H9 (cell line): ENCODE measurements at regions not wholly inside any gene's neighbourhood (a gene's known extent, or its start where the extent isn't known, plus 50 kb on each side); places are given as distances from the start of the nearest gene placed in this dataset.

ENCODE experiments used
- DNase-seq: peaks from one replicate; pipeline ENCODE4 v3.0.0-alpha.2; 2017
- H2AFZ ChIP-seq: one replicate; pipeline ENCODE4 v1.6.1; 2013; ENCODE audit warnings: mild to moderate bottlenecking, low read length, control low read depth, moderate library complexity
- H2AK5ac ChIP-seq: 2 replicates; pipeline ENCODE4 v1.6.1; 2013; ENCODE audit warnings: low read length, control low read depth, mixed read lengths; ENCODE audit not compliant: insufficient read length
- H2BK120ac ChIP-seq: one replicate; pipeline ENCODE4 v1.6.1; 2013; ENCODE audit warnings: low read depth, mild to moderate bottlenecking, low read length, control low read depth, inconsistent platforms; ENCODE audit not compliant: poor library complexity, severe bottlenecking
- H2BK12ac ChIP-seq: 2 replicates; pipeline ENCODE4 v1.6.1; 2013; ENCODE audit warnings: low read length, control low read depth, mixed read lengths, low read depth; ENCODE audit not compliant: insufficient read length
- H2BK15ac ChIP-seq: 2 replicates; pipeline ENCODE4 v1.6.1; 2013; ENCODE audit warnings: low read depth, low read length, control low read depth
- H2BK20ac ChIP-seq: one replicate; pipeline ENCODE4 v1.6.1; 2013; ENCODE audit warnings: low read depth, mild to moderate bottlenecking, low read length, control low read depth, inconsistent platforms; ENCODE audit not compliant: poor library complexity, severe bottlenecking
- H2BK5ac ChIP-seq: 2 replicates; pipeline ENCODE4 v1.6.1; 2013; ENCODE audit warnings: low read length, control low read depth, mixed read lengths; ENCODE audit not compliant: insufficient read length
- H3K14ac ChIP-seq: 2 replicates; pipeline ENCODE4 v1.6.1; 2013; ENCODE audit warnings: low read length, control low read depth; ENCODE audit not compliant: insufficient read depth
- H3K18ac ChIP-seq: 2 replicates; pipeline ENCODE4 v1.6.1; 2013; ENCODE audit warnings: low read depth, mild to moderate bottlenecking, mixed read lengths, low read length, control low read depth; ENCODE audit not compliant: insufficient read length
- H3K23ac ChIP-seq: 2 replicates; pipeline ENCODE4 v1.6.1; 2013; ENCODE audit warnings: low read length, control low read depth, mixed read lengths, low read depth; ENCODE audit not compliant: insufficient read length
- H3K23me2 ChIP-seq: 2 replicates; pipeline ENCODE4 v1.6.1; 2013; ENCODE audit warnings: low read depth, mild to moderate bottlenecking, mixed read lengths, low read length, control low read depth; ENCODE audit not compliant: insufficient read length, poor library complexity, severe bottlenecking
- H3K27ac ChIP-seq: 2 replicates; pipeline ENCODE4 v1.5.1; 2013; ENCODE audit warnings: low read length, control low read depth, mixed read lengths, low read depth; ENCODE audit not compliant: insufficient read length
- H3K27me3 ChIP-seq: 2 replicates; pipeline ENCODE4 v1.6.1; 2013; ENCODE audit warnings: low read length, control low read depth, inconsistent platforms; ENCODE audit not compliant: insufficient read depth
- H3K4ac ChIP-seq: 2 replicates; pipeline ENCODE4 v1.6.1; 2013; ENCODE audit warnings: low read depth, mild to moderate bottlenecking, control low read depth, inconsistent platforms, low read length, moderate library complexity
- H3K4me1 ChIP-seq: 2 replicates; pipeline ENCODE4 v1.6.1; 2013; ENCODE audit warnings: low read length, control low read depth, inconsistent platforms; ENCODE audit not compliant: insufficient read depth
- H3K4me2 ChIP-seq: 2 replicates; pipeline ENCODE4 v1.6.1; 2013; ENCODE audit warnings: low read length, control low read depth, mixed read lengths; ENCODE audit not compliant: insufficient read length, insufficient read depth
- H3K56ac ChIP-seq: 2 replicates; pipeline ENCODE4 v1.6.1; 2013; ENCODE audit warnings: low read depth, mild to moderate bottlenecking, mixed read lengths, low read length, control low read depth; ENCODE audit not compliant: insufficient read length
- H3K79me1 ChIP-seq: 2 replicates; pipeline ENCODE4 v1.6.1; 2013; ENCODE audit warnings: low read depth, mild to moderate bottlenecking, moderate library complexity, low read length, control low read depth, inconsistent platforms; ENCODE audit not compliant: insufficient read depth, poor library complexity, severe bottlenecking
- H3K79me2 ChIP-seq: 2 replicates; pipeline ENCODE4 v1.6.1; 2013; ENCODE audit warnings: low read length, control low read depth, inconsistent platforms; ENCODE audit not compliant: insufficient read depth
- H3K9ac ChIP-seq: 2 replicates; pipeline ENCODE4 v1.6.1; 2013; ENCODE audit warnings: low read length, control low read depth, mixed read lengths; ENCODE audit not compliant: insufficient read length; ENCODE audit errors: extremely low read depth
- H3K9me3 ChIP-seq: one replicate; pipeline ENCODE4 v1.6.1; 2013; ENCODE audit warnings: low read depth, low read length, inconsistent platforms; ENCODE audit not compliant: control insufficient read depth
- H3T11ph ChIP-seq: one replicate; pipeline ENCODE4 v1.6.1; 2013; ENCODE audit warnings: mild to moderate bottlenecking, low read length, control low read depth, inconsistent platforms
- H4K20me1 ChIP-seq: one replicate; pipeline ENCODE4 v1.6.1; 2013; ENCODE audit not compliant: control insufficient read depth, insufficient read length, insufficient read depth
- H4K5ac ChIP-seq: 2 replicates; pipeline ENCODE4 v1.6.1; 2013; ENCODE audit warnings: low read depth, mild to moderate bottlenecking, mixed read lengths, low read length, control low read depth; ENCODE audit not compliant: insufficient read length
- H4K8ac ChIP-seq: replicated peaks from 2 replicates; pipeline ENCODE4 v1.6.1; 2013; ENCODE audit warnings: low read length, control low read depth, mixed read lengths, low read depth; ENCODE audit not compliant: insufficient read length
- H4K91ac ChIP-seq: 2 replicates; pipeline ENCODE4 v1.6.1; 2013; ENCODE audit warnings: low read depth, mild to moderate bottlenecking, moderate library complexity, mixed read lengths, low read length, control low read depth; ENCODE audit not compliant: insufficient read length
- H3K27ac Mint-ChIP-seq, 3 experiments: 2 replicates in 2 of 3; 3 replicates in 1 of 3; pipeline ENCODE4 v1.8.0; 2020 to 2021; ENCODE audit warnings: mixed read lengths in 3 of 3, mild to moderate bottlenecking in 1 of 3, moderate library complexity in 1 of 3
- H3K27me3 Mint-ChIP-seq: 2 replicates; pipeline ENCODE4 v1.8.0; 2021; ENCODE audit warnings: low read depth, mild to moderate bottlenecking, moderate library complexity, mixed read lengths
- H3K36me3 Mint-ChIP-seq, 3 experiments: 2 replicates in 2 of 3; 3 replicates in 1 of 3; pipeline ENCODE4 v1.8.0; 2020 to 2021; ENCODE audit warnings: low read depth in 3 of 3, mixed read lengths in 3 of 3; ENCODE audit not compliant: insufficient read depth in 1 of 3
- H3K4me1 Mint-ChIP-seq, 2 experiments: 2 replicates each; pipeline ENCODE4 v1.8.0; 2020; ENCODE audit warnings: mixed read lengths in 2 of 2
- H3K4me3 Mint-ChIP-seq, 2 experiments: 2 replicates in 1 of 2; 3 replicates in 1 of 2; pipeline ENCODE4 v1.8.0; 2020 to 2021; ENCODE audit warnings: mild to moderate bottlenecking in 2 of 2, mixed read lengths in 2 of 2, moderate library complexity in 1 of 2
- H3K9me3 Mint-ChIP-seq, 2 experiments: 2 replicates in 1 of 2; 3 replicates in 1 of 2; pipeline ENCODE4 v1.8.0; 2020; ENCODE audit warnings: mild to moderate bottlenecking in 2 of 2, mixed read lengths in 2 of 2, moderate library complexity in 1 of 2
- WGBS: extraction: QIAGEN DNeasy Blood & Tissue Kit; methylation state at CpG from one replicate; pipeline ENCODE4 v1.1.7; 2013; ENCODE audit warnings: missing lambda C conversion rate, low lambda C conversion rate, mixed read lengths; ENCODE audit not compliant: insufficient read length; ENCODE audit errors: extremely low coverage; 5-methylcytosine and 5-hydroxymethylcytosine counted together
- TF ChIP-seq, protein P1 (sequence below): fragments of 200-600 bp; sonication (generic); conservative IDR thresholded peaks from 3 replicates; pipeline ENCODE4 v1.8.0; 2021; ENCODE audit warnings: antibody characterized with exemption, mild to moderate bottlenecking

DNA sequence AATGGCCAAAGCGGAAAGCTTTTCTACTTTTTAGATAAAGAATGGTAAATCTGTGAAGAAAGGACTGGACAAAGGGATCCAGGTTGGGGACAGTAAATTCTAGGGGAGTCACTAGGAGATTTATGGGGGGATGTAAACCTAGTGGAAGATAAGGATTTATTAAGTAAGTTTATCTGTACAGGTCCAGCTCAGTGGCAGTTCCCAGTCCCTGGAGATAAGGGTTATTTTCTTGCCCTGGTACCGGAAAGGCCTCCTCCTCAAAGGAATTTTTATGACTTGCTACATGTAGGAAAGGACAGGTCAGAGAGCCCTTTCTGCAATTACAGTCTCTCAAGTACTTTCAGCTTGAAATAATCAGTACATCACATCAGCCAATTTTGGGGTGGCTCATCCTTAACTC lies 72.6 kb upstream of the BICD1 start:
- Histone ChIP-seq H3K23ac (no peak overlapping the region), H2BK20ac (no peak overlapping the region), H2BK120ac (no peak overlapping the region), H3K23me2 (peaks cover 2% of the 10 kb centered on the region), H3K4me1 (no peaks in the 10 kb centered on the region; the same call in 1 of the 2 replicates), H3K9ac (no peak overlapping the region), H3K79me1 (no peaks in the 10 kb centered on the region), H3T11ph (no peak overlapping the region), H4K5ac (no peak overlapping the region), H2BK5ac (no peak overlapping the region), H3K79me2 (no peaks in the 10 kb centered on the region), H3K4me2 (no peak overlapping the region), H3K18ac (no peak overlapping the region), H2BK15ac (no peak overlapping the region), H3K14ac (no peak overlapping the region), H3K9me3 (no peaks in the 10 kb centered on the region), H3K27me3 (no peaks in the 10 kb centered on the region), H4K91ac (no peak overlapping the region), H4K20me1 (no peaks in the 10 kb centered on the region), H2AFZ (no peak overlapping the region), H3K56ac (no peak overlapping the region), H3K4ac (no peak overlapping the region), H2AK5ac (no peak overlapping the region), H2BK12ac (no peak overlapping the region), H4K8ac (no peak overlapping the region), H3K27ac (no peak overlapping the region)
- Mint-ChIP-seq H3K36me3 (no peaks in the 10 kb centered on the region), H3K9me3 (no peaks in the 10 kb centered on the region; a peak in 2 of 5 replicates), H3K27ac (no peak overlapping the region), H3K4me3 (no peak overlapping the region), H3K27me3 (0 out of 2 replicates have a peak, but pooled peaks cover 2% of the 10 kb centered on the region), H3K4me1 (peaks cover 27 to 33% of the 10 kb centered on the region in 2 experiments)
- TF ChIP-seq, protein P1, sequence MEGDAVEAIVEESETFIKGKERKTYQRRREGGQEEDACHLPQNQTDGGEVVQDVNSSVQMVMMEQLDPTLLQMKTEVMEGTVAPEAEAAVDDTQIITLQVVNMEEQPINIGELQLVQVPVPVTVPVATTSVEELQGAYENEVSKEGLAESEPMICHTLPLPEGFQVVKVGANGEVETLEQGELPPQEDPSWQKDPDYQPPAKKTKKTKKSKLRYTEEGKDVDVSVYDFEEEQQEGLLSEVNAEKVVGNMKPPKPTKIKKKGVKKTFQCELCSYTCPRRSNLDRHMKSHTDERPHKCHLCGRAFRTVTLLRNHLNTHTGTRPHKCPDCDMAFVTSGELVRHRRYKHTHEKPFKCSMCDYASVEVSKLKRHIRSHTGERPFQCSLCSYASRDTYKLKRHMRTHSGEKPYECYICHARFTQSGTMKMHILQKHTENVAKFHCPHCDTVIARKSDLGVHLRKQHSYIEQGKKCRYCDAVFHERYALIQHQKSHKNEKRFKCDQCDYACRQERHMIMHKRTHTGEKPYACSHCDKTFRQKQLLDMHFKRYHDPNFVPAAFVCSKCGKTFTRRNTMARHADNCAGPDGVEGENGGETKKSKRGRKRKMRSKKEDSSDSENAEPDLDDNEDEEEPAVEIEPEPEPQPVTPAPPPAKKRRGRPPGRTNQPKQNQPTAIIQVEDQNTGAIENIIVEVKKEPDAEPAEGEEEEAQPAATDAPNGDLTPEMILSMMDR = no peak
- DNase-seq = no peak
- WGBS = no CpG with 5 or more reads among the region's 2 CpGs
